GM18861 (cell line): ENCODE measurements at regions not wholly inside any gene's neighbourhood (a gene's known extent, or its start where the extent isn't known, plus 50 kb on each side); places are given as distances from the start of the nearest gene placed in this dataset.

ENCODE experiments used
- ATAC-seq: cut with Tn5 transposase; IDR thresholded peaks from one replicate; pipeline ENCODE4 v1.9.1; 2021; ENCODE audit not compliant: unreplicated experiment

- no peak for ATAC-seq
Measured at GRCh38 chr16:17828012-17828411, 357.3 kb upstream of the XYLT1 start.

GRCh38 chr16:17827313-17827712 is 356.6 kb upstream of the XYLT1 start:
- no peak for ATAC-seq

- ATAC-seq: no peak
Measured at GRCh38 chr16:17817943-17818342, 347.2 kb upstream of the XYLT1 start.

GRCh38 chr16:17817260-17817659 is 346.5 kb upstream of the XYLT1 start:
- no peak for ATAC-seq

- ATAC-seq: no peak
Measured at GRCh38 chr16:17812771-17813170, 342.0 kb upstream of the XYLT1 start.

- no peak for ATAC-seq
Measured at GRCh38 chr16:17804857-17805256, 334.1 kb upstream of the XYLT1 start.

- no peak for ATAC-seq
Measured at GRCh38 chr16:17803625-17804410, 333.1 kb upstream of the XYLT1 start.

- ATAC-seq: no peak
Measured at GRCh38 chr16:17802571-17802970, 331.8 kb upstream of the XYLT1 start.

- no peak for ATAC-seq
Measured at GRCh38 chr16:17801068-17801467, 330.3 kb upstream of the XYLT1 start.

GRCh38 chr16:17798716-17799115 is 328.0 kb upstream of the XYLT1 start:
- ATAC-seq: no peak

GRCh38 chr16:17793354-17793753 is 322.6 kb upstream of the XYLT1 start:
- ATAC-seq: no peak

GRCh38 chr16:17784073-17784472 is 313.3 kb upstream of the XYLT1 start:
- no peak for ATAC-seq

GRCh38 chr16:17780181-17780580 is 309.4 kb upstream of the XYLT1 start:
- no peak for ATAC-seq

- no peak for ATAC-seq
Measured at GRCh38 chr16:17777408-17777863, 306.7 kb upstream of the XYLT1 start.

- no peak for ATAC-seq
Measured at GRCh38 chr16:17776888-17777287, 306.1 kb upstream of the XYLT1 start.

GRCh38 chr16:17776465-17776864 is 305.7 kb upstream of the XYLT1 start:
- ATAC-seq: no peak

- ATAC-seq: no peak
Measured at GRCh38 chr16:17775061-17775460, 304.3 kb upstream of the XYLT1 start.

GRCh38 chr16:17773698-17774101 is 302.9 kb upstream of the XYLT1 start:
- ATAC-seq: no peak

- no peak for ATAC-seq
Measured at GRCh38 chr16:17770104-17770503, 299.3 kb upstream of the XYLT1 start.

- no peak for ATAC-seq
Measured at GRCh38 chr16:17769065-17769464, 298.3 kb upstream of the XYLT1 start.

GRCh38 chr16:17768257-17768656 is 297.5 kb upstream of the XYLT1 start:
- ATAC-seq: no peak

- no peak for ATAC-seq
Measured at GRCh38 chr16:17766012-17766411, 295.3 kb upstream of the XYLT1 start.
